ENCODE measurements at regions not wholly inside any gene's neighbourhood (a gene's known extent, or its start where the extent isn't known, plus 50 kb on each side); places are given as distances from the start of the nearest gene placed in this dataset.

DNA sequence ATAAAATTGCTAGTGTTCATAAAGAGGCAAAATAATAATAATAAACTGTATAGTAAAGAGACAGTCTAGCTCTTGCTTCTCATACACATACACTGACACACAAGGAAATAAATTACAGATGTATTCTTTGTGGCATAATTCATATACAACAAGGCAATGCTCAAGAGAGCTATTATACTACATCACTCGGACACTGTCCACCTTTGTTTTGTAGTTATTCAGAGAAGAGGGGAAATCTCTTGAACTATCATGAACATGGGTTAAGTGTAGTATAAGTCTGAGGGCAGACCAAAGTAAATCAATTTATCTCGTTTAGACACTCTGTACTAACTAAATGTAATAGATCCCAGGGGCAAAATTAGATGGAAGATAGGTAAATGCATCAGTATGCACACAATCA lies 72.7 kb upstream of the PHIP start:
- no peak overlapping the region for H3K27ac ChIP-seq (ENCODE audit: low read depth, low read length, poor library complexity, severe bottlenecking)
- no peak overlapping the region for H3K4me3 ChIP-seq (ENCODE audit: low read depth, low read length, poor library complexity, severe bottlenecking)
- POLR2A ChIA-PET = no interaction called here
- BruUV-seq (replicated peaks) = no TSS peak
- intact Hi-C loops (cut with micrococcal nuclease; ENCODE audit: unreplicated experiment) = no loop called here
- H3K4me2 ChIP-seq (ENCODE audit: low read length) = no peak overlapping the region
- no peak for TF ChIP-seq CTCF (conservative IDR thresholded peaks at IDR 0.05; ENCODE audit: low read length)
- CTCF ChIA-PET (ENCODE audit: unreplicated experiment) = no interaction called here
- H3K9me2 ChIP-seq (ENCODE audit: insufficient read depth, low read length) = no peaks in the 10 kb centered on the region
- H4K20me1 ChIP-seq (ENCODE audit: insufficient read depth, low read length) = no peaks in the 10 kb centered on the region; the same call in 1 of the 2 replicates
- H3K79me2 ChIP-seq (ENCODE audit: insufficient read depth, low read depth, low read length) = no peaks in the 10 kb centered on the region
- no peak for DNase-seq (ENCODE audit: low spot score)
- no peaks in the 10 kb centered on the region for H3K9me3 ChIP-seq (ENCODE audit: low read length)
- no peaks in the 10 kb centered on the region for H3K4me1 ChIP-seq (ENCODE audit: insufficient read depth, low read length, poor library complexity, severe bottlenecking)
- H3K36me3 ChIP-seq (ENCODE audit: insufficient read depth, low read length) = no peaks in the 10 kb centered on the region
- no peak overlapping the region for H2AFZ ChIP-seq (ENCODE audit: low read length)

DNA sequence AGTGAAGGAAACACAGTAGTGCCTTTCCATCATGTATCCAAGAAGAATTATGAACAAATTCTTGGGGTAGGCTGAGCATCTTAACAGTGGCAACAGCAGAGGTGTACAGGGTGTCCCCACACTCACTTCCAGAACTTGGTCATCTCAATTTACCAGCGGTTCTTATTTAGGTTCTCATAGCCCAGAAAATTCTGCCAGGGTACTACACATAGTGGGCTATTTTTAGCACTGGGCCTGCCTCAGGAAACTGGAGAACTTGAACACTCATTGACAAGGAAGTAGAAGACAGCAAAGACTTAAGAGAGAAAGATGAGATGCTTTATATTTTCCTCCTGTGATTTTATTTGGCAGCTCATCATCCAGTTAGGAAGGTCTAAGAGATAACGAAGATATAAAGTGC lies 71.8 kb upstream of the PHIP start:
- Histone ChIP-seq H3K9me2 (ENCODE audit: insufficient read depth, low read length) (no peaks in the 10 kb centered on the region), H2AFZ (ENCODE audit: low read length) (no peak overlapping the region), H3K4me2 (ENCODE audit: low read length) (no peak overlapping the region), H4K20me1 (ENCODE audit: insufficient read depth, low read length) (no peaks in the 10 kb centered on the region; the same call in 1 of the 2 replicates), H3K36me3 (ENCODE audit: insufficient read depth, low read length) (no peaks in the 10 kb centered on the region), H3K9me3 (ENCODE audit: low read length) (no peaks in the 10 kb centered on the region), H3K79me2 (ENCODE audit: insufficient read depth, low read depth, low read length) (no peaks in the 10 kb centered on the region), H3K4me3 (ENCODE audit: low read depth, low read length, poor library complexity, severe bottlenecking) (no peak overlapping the region), H3K4me1 (ENCODE audit: insufficient read depth, low read length, poor library complexity, severe bottlenecking) (no peaks in the 10 kb centered on the region), H3K27ac (ENCODE audit: low read depth, low read length, poor library complexity, severe bottlenecking) (no peak overlapping the region)
- no TSS peak for BruUV-seq (replicated peaks)
- intact Hi-C loops (cut with micrococcal nuclease; ENCODE audit: unreplicated experiment) = no loop called here
- CTCF ChIA-PET (ENCODE audit: unreplicated experiment) = no interaction called here
- TF ChIP-seq CTCF (conservative IDR thresholded peaks at IDR 0.05; ENCODE audit: low read length) (no peak), EZH2phosphoT487 (IDR thresholded peaks at IDR 0.05; ENCODE audit: borderline replicate concordance, low read depth, low read length) (no peak)
- DNase-seq (ENCODE audit: low spot score) = no peak
- POLR2A ChIA-PET = no interaction called here

GRCh38 chr6:79146421-79146820 lies 68.4 kb upstream of the PHIP start:
- Histone ChIP-seq H4K20me1 (ENCODE audit: insufficient read depth, low read length) (no peaks in the 10 kb centered on the region), H3K9me2 (ENCODE audit: insufficient read depth, low read length) (no peaks in the 10 kb centered on the region), H3K4me1 (ENCODE audit: insufficient read depth, low read length, poor library complexity, severe bottlenecking) (no peaks in the 10 kb centered on the region), H3K79me2 (ENCODE audit: insufficient read depth, low read depth, low read length) (no peaks in the 10 kb centered on the region), H3K4me2 (ENCODE audit: low read length) (no peak overlapping the region), H3K9me3 (ENCODE audit: low read length) (no peaks in the 10 kb centered on the region), H3K36me3 (ENCODE audit: insufficient read depth, low read length) (no peaks in the 10 kb centered on the region), H2AFZ (ENCODE audit: low read length) (no peak overlapping the region), H3K27ac (ENCODE audit: low read depth, low read length, poor library complexity, severe bottlenecking) (no peak overlapping the region), H3K4me3 (ENCODE audit: low read depth, low read length, poor library complexity, severe bottlenecking) (no peak overlapping the region)
- intact Hi-C loops (cut with micrococcal nuclease; ENCODE audit: unreplicated experiment) = no loop called here
- CTCF ChIA-PET (ENCODE audit: unreplicated experiment) = no interaction called here
- no TSS peak for BruUV-seq (replicated peaks)
- POLR2A ChIA-PET = no interaction called here
- no peak for DNase-seq (ENCODE audit: low spot score)
- TF ChIP-seq EZH2phosphoT487 (IDR thresholded peaks at IDR 0.05; ENCODE audit: borderline replicate concordance, low read depth, low read length) (no peak), CTCF (conservative IDR thresholded peaks at IDR 0.05; ENCODE audit: low read length) (no peak)

Data from OCI-LY7 (cell line).